ENCODE measurements at regions not wholly inside any gene's neighbourhood (a gene's known extent, or its start where the extent isn't known, plus 50 kb on each side); places are given as distances from the start of the nearest gene placed in this dataset.

- no peak for DNase-seq (ENCODE audit: low spot score)
Observed at GRCh38 chr11:116189408-116190170, 583.2 kb downstream of the BUD13 start.

DNA sequence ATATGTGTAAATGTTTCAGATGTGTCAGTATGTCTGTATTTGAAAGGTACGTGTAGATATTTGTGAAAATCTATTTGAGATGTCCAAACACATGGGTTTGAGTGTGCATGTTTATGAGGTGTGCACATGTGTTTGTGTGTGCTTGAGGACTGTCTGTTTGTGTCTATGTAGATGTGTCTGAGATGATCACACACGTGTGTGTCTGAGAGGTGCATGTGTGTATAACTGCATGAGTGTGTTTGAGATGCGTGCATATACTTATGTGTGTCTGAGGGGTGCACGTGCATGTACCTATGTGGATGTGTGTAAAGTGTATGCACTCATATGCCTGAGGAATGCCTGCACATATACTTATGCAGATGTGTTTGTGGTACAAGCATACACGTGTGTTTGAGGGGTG, 584.4 kb downstream of the BUD13 start:
- no peak for DNase-seq (ENCODE audit: low spot score)

DNA sequence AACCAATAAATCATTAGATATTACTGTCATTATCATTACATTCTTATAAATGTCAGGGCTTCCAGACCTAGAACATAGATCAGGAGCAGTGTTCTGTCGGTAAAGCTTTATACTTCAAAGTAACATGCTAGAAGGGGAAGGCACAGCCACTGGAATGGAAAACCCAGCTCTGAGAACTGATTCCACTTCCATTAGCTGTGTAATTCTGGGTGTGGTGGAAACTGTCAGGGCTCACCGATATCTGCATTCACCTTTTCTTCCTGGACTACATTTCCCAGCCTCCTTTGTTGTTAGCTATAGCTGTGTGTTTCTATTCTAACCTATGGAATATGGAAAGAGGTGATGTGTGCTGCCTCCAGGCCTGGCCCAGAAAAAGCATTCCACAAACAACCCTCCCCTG, 585.8 kb downstream of the BUD13 start:
- DNase-seq (ENCODE audit: low spot score), result no peak

- DNase-seq (ENCODE audit: low spot score), result no peak
Observed at GRCh38 chr11:116185551-116185950, 587.2 kb downstream of the BUD13 start.

DNA sequence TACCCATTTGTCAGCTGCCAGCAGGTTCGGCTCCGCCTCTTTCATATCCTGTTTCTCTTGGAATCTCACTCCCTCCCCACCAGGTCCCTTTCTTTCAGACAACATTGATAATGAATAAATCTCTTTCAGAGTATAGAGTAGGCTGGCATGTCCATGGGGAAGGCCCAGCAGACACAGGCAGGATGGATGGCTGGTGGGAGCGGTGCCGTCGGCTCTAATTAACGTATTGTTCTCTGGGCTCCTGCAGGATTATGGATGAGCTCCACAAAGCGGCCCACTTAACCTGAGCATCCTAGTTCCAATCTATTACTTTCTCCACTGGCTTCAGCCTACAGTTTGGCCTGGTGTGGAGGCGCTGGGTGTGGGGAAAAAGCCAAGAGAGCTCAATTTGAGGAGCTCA, 588.0 kb downstream of the BUD13 start:
- DNase-seq (ENCODE audit: low spot score), result no peak

- DNase-seq (ENCODE audit: low spot score), result no peak
Observed at GRCh38 chr11:116182356-116182966, 590.3 kb downstream of the BUD13 start.

- DNase-seq (ENCODE audit: low spot score), result peak; percentile 73
Observed at GRCh38 chr11:116180806-116181600, 591.8 kb downstream of the BUD13 start.

- no peak for DNase-seq (ENCODE audit: low spot score)
Observed at GRCh38 chr11:116179401-116179800, 593.4 kb downstream of the BUD13 start.

GRCh38 chr11:116177521-116178210, 595.1 kb downstream of the BUD13 start:
- no peak for DNase-seq (ENCODE audit: low spot score)

DNA sequence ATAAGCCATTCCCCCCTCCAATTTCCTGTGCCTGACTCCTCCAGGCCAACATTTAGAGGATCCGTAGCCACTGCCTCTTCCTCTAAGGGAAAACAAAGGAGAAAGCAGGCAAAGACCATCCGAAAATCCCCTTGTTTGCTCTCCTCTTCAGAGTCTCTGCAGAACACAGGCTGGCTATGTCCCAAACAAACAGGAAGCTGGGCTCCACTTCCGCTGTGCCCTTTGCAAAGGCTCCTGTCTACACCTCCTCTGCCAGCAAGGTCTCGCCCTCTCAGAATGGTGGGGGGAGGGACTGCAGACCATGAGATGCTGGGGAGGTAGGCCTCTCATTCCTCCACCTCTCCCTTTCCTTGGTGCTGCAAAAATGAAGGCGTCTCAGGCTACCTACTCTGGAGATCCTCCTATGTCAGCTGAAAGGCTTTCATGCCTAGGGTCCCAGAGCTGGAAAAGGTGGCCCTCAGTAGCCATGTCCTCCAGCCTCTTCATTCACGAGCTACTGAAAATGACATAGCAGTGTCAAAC, 596.2 kb downstream of the BUD13 start:
- no peak for DNase-seq (ENCODE audit: low spot score)

DNA sequence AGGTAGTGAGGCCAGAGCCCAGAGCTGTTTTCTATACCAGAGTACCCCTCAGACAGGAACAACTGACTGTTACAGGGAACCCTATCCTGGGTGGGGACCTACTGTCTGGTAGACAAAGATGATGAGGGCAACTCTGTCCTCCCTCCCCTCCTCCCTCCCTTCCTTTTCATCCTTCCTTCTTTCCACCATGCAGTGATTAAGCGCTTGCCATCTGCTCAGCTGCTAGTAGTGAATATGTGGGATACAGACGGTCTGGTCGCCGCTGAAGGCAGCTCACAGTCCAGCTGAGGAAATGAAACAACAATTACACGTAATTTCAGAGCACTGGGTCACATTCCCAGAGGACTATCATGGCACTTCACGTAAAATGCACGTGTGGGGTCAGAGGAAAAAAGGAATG, 597.1 kb downstream of the BUD13 start:
- no peak for DNase-seq (ENCODE audit: low spot score)

DNA sequence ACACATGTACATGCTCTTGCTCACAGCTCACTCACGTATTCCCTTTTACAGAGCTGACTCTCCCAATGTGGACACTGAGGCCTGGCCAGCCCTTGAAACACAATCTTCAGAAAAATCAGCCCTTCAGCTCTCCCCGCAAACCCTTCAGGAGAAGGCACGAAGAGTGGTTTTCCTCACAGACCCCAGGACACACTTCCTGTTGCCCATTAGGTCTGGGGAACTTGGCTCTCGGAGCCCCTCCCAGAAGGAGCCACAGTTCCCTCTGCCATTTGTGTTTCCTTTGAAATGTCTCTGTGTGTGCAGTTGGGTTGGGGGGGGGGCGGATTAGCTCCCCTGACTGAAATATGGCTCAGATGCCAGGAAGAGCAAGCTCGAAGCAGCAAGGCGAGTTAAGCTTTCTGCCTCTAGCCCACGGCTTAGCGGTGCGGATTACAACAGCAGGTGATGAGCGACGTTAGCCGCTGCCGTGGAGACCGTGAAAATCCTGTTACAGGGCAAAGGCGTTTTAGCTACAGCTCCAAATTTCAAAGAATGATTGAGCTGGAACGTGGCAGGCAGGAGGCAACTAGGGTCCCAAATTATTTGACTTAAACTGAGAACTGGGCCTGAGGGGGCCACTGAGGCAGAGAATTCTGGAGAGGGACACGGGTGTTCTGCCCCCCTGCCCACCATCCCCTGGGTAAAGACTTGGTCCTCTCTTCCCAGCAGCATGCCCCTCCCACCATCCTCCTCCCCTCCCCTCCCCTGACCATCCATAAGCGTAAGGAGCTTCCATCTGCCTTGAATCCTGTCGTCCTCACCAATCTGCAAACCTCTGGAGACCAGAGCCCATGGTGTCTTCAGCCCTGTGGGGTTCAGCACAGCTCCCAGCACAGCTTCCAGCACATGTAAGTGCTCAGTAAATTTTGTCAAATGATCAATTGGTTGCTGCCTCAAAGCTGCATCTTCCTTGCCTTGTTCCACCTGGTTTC, 598.6 kb downstream of the BUD13 start:
- DNase-seq (ENCODE audit: low spot score), result no peak

- no peak for DNase-seq (ENCODE audit: low spot score)
Observed at GRCh38 chr11:116173506-116173905, 599.3 kb downstream of the BUD13 start.

- DNase-seq (ENCODE audit: low spot score), result no peak
Observed at GRCh38 chr11:116172851-116173250, 599.9 kb downstream of the BUD13 start.

DNA sequence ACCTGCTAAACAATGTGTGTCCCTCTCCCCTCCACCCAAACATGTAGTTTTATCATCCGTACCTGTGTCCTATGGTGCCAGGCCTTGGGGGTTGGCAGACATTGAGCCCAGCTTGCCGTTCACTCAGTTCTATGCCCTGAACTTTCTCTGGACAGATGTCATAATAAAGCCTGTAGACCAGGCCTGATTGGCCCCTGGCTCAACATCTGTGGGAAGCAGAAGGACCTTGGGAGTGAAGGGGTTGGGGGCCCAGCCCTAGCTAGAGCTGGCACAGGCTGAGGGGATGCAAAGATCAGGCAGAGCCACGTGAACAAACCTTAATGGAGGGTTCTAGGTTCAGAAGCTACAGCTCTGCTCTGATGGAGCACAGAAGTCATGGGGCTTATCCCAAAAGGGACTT, 600.6 kb downstream of the BUD13 start:
- no peak for DNase-seq (ENCODE audit: low spot score)

- peak; percentile 27 for DNase-seq (ENCODE audit: low spot score)
Observed at GRCh38 chr11:116171271-116172140, 601.3 kb downstream of the BUD13 start.

- no peak for DNase-seq (ENCODE audit: low spot score)
Observed at GRCh38 chr11:116170526-116171120, 602.2 kb downstream of the BUD13 start.

GRCh38 chr11:116169776-116170175, 603.0 kb downstream of the BUD13 start:
- no peak for DNase-seq (ENCODE audit: low spot score)

DNA sequence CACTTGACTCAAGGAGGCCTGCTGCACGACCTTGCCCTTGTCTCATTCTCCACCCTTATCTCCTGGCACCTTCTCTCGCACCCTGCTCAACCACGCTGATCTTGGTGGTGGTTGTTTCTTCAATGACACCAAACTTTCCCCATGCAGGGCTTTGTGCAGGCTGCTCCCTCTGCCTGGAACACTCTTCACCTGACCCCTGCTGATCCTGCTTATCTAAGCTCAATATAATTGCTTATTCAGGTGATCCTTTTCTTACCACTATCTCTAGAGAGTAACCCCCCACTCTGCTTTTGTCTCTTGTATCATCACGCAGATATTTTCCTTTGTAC, 604.4 kb downstream of the BUD13 start:
- no peak for DNase-seq (ENCODE audit: low spot score)

Measured in umbilical cord (tissue), 1 donor.